HL-60 (cell line): ENCODE measurements at regions not wholly inside any gene's neighbourhood (a gene's known extent, or its start where the extent isn't known, plus 50 kb on each side); places are given as distances from the start of the nearest gene placed in this dataset.

Source experiments
- CTCF ChIP-seq: IDR thresholded peaks from one replicate; pipeline ENCODE4 v1.5.1; 2011; ENCODE audit warnings: low read length, control low read depth, inconsistent platforms; ENCODE audit not compliant: insufficient read depth
- POLR2AphosphoS5 ChIP-seq: IDR thresholded peaks from 2 replicates; pipeline ENCODE4 v1.6.1; 2012; ENCODE audit warnings: low read depth

- TF ChIP-seq CTCF (no peak), POLR2AphosphoS5 (no peak)
These were observed 170.5 kb downstream of the FTCDNL1 start for GRCh38 chr2:199680482-199680881.
